BLaER1 (cell line): ENCODE measurements at regions not wholly inside any gene's neighbourhood (a gene's known extent, or its start where the extent isn't known, plus 50 kb on each side); places are given as distances from the start of the nearest gene placed in this dataset.

Source experiments
- H3K27ac ChIP-seq: shearing (Covaris generic); formaldehyde crosslinking; 2 replicates; pipeline ENCODE4 v1.8.1; 2022
- H3K27me3 ChIP-seq: shearing (Covaris generic); formaldehyde crosslinking; 2 replicates; pipeline ENCODE4 v1.8.1; 2022
- H3K36me3 ChIP-seq: shearing (Covaris generic); formaldehyde crosslinking; 2 replicates; pipeline ENCODE4 v1.8.1; 2022
- H3K4me1 ChIP-seq: shearing (Covaris generic); formaldehyde crosslinking; 2 replicates; pipeline ENCODE4 v1.8.1; 2022
- H3K4me2 ChIP-seq: shearing (Covaris generic); formaldehyde crosslinking; 2 replicates; pipeline ENCODE4 v1.8.1; 2022
- H3K4me3 ChIP-seq: shearing (Covaris generic); formaldehyde crosslinking; 2 replicates; pipeline ENCODE4 v1.8.1; 2022
- H3K9ac ChIP-seq: shearing (Covaris generic); formaldehyde crosslinking; 2 replicates; pipeline ENCODE4 v1.8.1; 2022
- H3K9me3 ChIP-seq: shearing (Covaris generic); formaldehyde crosslinking; 2 replicates; pipeline ENCODE4 v1.8.1; 2022
- H4K20me1 ChIP-seq: shearing (Covaris generic); formaldehyde crosslinking; 2 replicates; pipeline ENCODE4 v1.8.1; 2022
- Cebpa-rat ChIP-seq: shearing (Covaris generic); IDR thresholded peaks from 2 replicates; pipeline ENCODE4 v1.8.1; 2022

GRCh38 chrX:145178268-145178667 is 69.0 kb upstream of the SPANXN1 start:
- Histone ChIP-seq H3K36me3 (no peaks in the 10 kb centered on the region), H3K9ac (no peak overlapping the region), H3K4me3 (no peak overlapping the region), H3K4me2 (no peak overlapping the region), H3K9me3 (no peaks in the 10 kb centered on the region), H4K20me1 (no peaks in the 10 kb centered on the region), H3K27me3 (peaks cover 49% of the 10 kb centered on the region), H3K4me1 (no peaks in the 10 kb centered on the region), H3K27ac (no peak overlapping the region)
- no peak for TF ChIP-seq Cebpa-rat

GRCh38 chrX:145190801-145191389 is 56.4 kb upstream of the SPANXN1 start:
- no peak for TF ChIP-seq Cebpa-rat
- no peaks in the 10 kb centered on the region for H4K20me1 ChIP-seq
- H3K27ac ChIP-seq = no peak overlapping the region
- H3K9me3 ChIP-seq = no peaks in the 10 kb centered on the region
- peaks cover 67% of the 10 kb centered on the region for H3K27me3 ChIP-seq
- H3K4me2 ChIP-seq = no peak overlapping the region
- H3K4me3 ChIP-seq = no peak overlapping the region
- H3K36me3 ChIP-seq = no peaks in the 10 kb centered on the region
- H3K9ac ChIP-seq = no peak overlapping the region
- peaks cover 6% of the 10 kb centered on the region; the same call in 1 of the 2 replicates for H3K4me1 ChIP-seq
